HFF-Myc (cell line): ENCODE measurements at regions not wholly inside any gene's neighbourhood (a gene's known extent, or its start where the extent isn't known, plus 50 kb on each side); places are given as distances from the start of the nearest gene placed in this dataset.

Experiments used
- DNase-seq: peaks from one replicate; pipeline ENCODE4 v3.0.0-alpha.2; 2011; ENCODE audit warnings: low read depth; ENCODE audit errors: extremely low read depth
- H3K4me3 ChIP-seq: replicated peaks from 2 replicates; pipeline ENCODE4 v1.5.1; 2011; ENCODE audit warnings: low read depth, mild to moderate bottlenecking, control low read depth, low read length
- TF ChIP-seq, protein P1 (sequence below): IDR thresholded peaks from 2 replicates; pipeline ENCODE4 v1.5.1; 2012; ENCODE audit warnings: mild to moderate bottlenecking, low read depth, low read length, control low read depth; ENCODE audit errors: missing control alignments

DNA sequence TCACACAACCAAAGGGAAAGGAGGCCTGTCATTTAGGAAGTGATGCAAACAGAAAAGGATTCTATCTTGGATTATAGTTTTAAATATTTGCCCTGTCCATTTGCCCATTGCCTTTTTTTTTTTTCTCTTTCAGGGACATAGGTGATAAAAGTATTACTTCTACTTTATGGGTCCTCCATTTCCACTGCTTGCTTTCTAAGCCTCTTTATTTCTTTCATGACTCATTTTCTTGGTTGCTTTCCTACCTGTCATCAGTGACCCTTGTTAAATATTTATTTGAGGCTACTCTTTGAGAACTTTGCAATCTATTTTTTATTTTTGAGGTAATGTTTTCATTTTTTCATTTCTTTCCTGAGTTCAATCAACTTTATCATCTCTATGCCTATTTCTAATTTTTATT lies 522.9 kb upstream of the ARRDC3 start:
- no peak overlapping the region for H3K4me3 ChIP-seq
- DNase-seq: no peak
- TF ChIP-seq, protein P1, sequence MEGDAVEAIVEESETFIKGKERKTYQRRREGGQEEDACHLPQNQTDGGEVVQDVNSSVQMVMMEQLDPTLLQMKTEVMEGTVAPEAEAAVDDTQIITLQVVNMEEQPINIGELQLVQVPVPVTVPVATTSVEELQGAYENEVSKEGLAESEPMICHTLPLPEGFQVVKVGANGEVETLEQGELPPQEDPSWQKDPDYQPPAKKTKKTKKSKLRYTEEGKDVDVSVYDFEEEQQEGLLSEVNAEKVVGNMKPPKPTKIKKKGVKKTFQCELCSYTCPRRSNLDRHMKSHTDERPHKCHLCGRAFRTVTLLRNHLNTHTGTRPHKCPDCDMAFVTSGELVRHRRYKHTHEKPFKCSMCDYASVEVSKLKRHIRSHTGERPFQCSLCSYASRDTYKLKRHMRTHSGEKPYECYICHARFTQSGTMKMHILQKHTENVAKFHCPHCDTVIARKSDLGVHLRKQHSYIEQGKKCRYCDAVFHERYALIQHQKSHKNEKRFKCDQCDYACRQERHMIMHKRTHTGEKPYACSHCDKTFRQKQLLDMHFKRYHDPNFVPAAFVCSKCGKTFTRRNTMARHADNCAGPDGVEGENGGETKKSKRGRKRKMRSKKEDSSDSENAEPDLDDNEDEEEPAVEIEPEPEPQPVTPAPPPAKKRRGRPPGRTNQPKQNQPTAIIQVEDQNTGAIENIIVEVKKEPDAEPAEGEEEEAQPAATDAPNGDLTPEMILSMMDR: no peak

DNA sequence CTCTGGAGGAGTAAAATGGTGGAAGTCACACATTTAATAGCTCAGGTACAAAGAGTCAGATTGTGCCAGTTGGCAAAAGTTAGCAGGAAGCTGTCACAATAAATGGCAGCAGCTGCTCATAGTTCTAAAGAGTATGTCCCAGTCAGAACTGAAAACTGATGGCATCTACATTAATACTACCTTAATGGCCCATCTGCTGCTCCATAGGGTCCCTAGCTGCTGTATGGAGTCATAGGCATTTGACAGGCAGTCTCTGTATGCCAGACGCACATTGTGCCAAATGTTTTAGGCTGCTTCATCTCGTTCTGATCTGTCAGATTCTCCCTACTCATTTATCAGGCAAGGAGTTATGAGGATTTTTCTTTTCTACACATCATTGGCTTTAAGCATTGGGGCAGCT lies 515.8 kb upstream of the ARRDC3 start:
- H3K4me3 ChIP-seq: no peak overlapping the region
- DNase-seq: no peak
- TF ChIP-seq, protein P1: no peak

DNA sequence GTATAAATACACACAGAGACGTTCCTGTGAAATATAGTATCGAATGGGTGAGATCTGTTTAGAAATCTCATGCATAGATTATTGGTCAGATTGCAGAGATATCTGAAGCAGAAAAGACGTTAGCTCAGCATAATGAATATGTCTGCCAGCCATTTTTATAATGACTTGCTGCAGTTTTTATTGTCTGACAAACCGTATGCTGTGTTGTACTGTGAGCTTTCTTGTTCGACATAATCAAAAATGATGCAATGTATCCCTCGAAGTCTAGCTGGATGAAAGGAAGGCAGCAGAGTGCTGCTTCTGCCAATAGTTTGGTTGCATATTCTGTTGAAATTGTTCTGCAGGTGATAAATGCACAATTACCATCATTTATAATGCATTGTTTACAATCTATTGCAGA lies 514.9 kb upstream of the ARRDC3 start:
- no peak for DNase-seq
- no peak overlapping the region for H3K4me3 ChIP-seq
- TF ChIP-seq, protein P1: no peak

DNA sequence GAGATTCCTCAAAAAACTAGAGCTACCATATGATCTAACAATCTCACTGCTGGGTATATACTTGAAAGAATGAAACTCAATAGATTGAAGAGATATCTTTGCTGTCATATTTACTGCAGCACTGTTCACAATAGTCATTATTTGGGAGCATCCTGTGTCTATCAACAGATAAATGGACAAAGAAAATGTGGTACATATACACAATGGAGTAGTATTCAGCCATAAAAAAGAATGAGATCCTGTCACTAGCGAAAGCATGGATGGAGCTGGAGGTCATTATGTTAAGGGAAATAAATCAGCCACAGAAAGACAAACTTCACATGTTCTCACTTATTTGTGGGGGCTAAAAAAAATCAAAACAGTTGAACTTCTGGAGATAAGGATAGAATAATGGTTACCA lies 505.7 kb upstream of the ARRDC3 start:
- DNase-seq: no peak
- no peak overlapping the region for H3K4me3 ChIP-seq
- TF ChIP-seq, protein P1: no peak

DNA sequence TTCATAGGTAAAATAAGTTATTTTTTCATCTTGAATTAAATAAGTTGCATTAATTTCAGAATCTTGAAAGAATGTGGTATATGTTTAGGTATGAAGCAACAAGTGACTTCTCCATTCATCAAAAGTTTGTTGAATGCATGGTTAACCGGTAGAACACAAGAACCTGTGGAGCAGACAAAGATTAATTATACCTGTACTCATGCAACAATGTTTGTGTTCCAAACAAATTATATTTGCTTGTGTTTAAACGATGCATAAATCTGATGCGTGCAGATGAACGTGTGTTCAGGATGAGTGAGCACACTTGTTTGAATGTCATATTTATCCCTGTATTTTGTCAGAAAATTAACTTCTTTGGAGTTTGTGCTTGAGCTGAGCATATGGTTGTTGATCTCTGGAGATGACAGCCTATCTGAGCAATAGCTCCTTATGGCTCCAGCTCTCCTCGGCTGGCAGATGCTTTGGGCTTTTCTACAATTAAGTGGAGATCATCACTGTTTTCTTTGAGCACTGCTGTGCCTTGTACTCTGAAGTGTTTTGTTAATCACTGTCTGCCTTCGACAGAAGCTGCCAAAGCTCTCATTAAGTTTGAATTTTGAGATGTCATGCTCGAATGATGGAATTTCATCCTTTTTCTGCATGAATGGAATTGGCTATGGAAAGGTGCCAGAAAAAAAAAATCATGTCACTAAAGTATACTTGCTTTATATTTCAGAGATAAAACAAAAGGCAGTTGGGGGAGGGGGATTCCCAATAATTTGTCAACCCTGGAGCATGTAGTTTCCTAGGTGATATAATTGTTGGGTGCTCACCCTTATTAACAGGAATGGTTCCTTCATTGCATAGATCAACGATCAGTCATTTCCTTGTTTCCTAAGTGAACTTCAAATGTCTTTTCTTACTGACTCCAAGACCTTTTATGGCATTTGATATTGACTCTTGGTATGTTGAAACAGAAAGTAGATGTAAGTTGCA lies 502.5 kb upstream of the ARRDC3 start:
- H3K4me3 ChIP-seq: no peak overlapping the region
- TF ChIP-seq, protein P1: no peak
- no peak for DNase-seq

DNA sequence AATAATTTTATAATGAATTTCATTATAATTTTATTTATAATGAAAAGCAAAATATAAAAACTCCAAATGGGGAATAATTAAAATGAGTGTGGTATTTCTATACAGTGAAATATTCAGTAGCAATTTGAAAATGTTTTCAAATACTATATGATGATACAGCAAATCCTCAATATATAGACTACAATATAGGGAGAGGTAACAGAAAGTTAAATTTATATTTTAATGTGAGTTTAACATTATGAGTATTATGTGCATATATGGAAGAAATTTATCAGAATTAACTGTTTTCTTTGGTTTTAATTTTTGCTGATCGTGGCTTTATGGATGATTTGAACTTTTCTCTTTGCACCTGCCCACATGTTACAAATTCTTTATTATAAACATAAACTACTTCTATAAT lies 500.9 kb upstream of the ARRDC3 start:
- H3K4me3 ChIP-seq: no peak overlapping the region
- no peak for DNase-seq
- TF ChIP-seq, protein P1: no peak

DNA sequence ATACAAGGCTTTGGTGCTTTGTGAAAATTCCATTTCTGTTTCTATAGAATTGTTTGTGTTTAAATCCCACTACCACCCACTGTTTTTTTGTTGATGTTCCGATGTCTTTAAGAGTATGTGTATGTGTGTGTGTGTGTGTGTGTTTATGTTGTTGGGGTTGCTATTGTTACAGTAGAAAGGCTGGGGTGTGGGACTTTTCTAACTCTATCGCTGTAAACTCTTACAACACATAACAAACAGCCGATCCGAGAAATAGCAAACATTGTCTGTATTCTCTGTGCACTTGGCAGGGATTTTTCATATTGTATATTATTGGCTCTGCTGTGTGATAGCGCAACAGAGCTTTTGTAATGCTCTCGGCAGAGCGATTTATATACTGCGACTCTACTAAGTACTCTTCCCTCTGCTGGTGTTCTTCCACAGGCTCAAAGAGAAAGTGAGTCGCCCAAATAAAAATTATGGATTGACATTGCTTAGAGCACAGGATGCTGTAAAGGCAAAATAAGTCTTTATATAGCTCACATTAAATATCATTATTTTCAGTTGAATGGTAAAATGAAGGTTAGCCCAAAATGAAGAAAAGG lies 492.2 kb upstream of the ARRDC3 start:
- TF ChIP-seq, protein P1: no peak
- DNase-seq: no peak
- H3K4me3 ChIP-seq: no peak overlapping the region
